Epithelial cell of prostate (primary cell): ENCODE measurements at regions not wholly inside any gene's neighbourhood (a gene's known extent, or its start where the extent isn't known, plus 50 kb on each side); places are given as distances from the start of the nearest gene placed in this dataset.

Experiments used
- DNase-seq: peaks from one replicate; pipeline ENCODE4 v3.0.0-alpha.2; 2011; ENCODE audit warnings: low read depth, low spot score
- H3K27ac ChIP-seq: fragments of 450-650 bp; 2 replicates; pipeline ENCODE4 v1.5.1; 2017; ENCODE audit warnings: mild to moderate bottlenecking

DNA sequence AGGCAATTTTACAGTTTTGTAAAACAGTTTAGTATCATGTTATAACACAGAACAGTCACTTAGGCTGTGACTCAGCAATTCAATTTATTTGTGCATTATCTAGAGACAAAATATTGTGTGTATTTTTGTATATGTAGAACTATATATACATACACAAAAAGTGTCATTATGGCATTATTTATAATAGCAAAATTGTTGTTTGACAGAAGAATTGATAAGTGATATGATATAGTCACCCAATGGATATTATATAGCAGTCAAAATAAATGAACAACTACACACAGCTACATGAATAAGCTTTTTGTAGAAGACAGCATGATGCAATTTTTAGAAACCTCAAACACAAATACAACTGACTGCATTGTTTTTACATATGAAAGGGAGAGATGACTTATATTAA, 334.0 kb downstream of the TRIB2 start:
- peak overlapping the region; percentile 43 for H3K27ac ChIP-seq
- no peak for DNase-seq

- H3K27ac ChIP-seq, result no peak overlapping the region
- no peak for DNase-seq
These were observed 335.8 kb downstream of the TRIB2 start for GRCh38 chr2:13052547-13052946.

DNA sequence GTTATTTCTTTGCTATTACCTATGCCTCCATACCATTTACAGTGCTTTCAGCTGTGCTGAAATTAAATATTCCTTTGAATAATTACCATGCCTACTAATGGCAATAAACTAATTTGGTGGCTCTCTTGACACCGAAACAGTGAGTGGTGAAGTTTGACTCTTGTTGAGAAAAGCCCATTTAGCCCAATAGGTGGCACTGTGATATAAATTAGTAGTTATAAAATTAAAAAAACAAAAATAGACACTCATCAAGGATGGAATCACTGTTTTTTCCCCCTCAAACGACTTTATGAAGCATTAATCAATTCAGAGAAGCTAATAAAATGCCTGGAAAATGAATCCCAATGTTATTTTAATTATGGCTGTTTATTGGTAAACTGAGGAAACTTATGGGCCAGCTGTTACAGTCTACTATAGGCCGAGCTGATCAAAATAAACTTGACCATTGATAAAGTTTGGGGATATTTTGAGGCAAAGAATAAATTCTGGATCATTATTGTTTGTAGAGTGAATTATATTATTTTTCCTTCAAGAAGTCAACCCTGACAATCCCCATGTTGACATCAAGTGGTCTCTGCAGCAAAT, 339.6 kb downstream of the TRIB2 start:
- H3K27ac ChIP-seq, result no peak overlapping the region
- no peak for DNase-seq

DNA sequence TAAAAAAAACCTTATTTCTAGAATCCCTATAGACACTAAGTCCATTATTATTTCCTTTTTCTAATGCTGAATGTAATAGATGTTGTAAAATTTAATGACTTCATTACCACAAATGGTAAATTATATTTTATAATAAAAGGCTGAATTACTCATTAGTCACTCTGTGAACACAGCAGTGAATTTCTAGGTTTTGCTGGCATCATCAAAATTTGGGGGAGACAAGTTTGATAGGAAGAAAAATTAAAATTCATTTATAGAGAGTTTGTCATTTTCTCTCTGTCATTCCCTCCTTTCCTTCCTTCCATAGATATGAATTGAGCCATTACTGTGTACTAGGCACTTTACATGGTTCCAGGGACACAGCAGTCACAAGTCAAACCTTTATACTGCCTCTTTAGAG, 340.9 kb downstream of the TRIB2 start:
- H3K27ac ChIP-seq, result no peak overlapping the region
- DNase-seq, result no peak

DNA sequence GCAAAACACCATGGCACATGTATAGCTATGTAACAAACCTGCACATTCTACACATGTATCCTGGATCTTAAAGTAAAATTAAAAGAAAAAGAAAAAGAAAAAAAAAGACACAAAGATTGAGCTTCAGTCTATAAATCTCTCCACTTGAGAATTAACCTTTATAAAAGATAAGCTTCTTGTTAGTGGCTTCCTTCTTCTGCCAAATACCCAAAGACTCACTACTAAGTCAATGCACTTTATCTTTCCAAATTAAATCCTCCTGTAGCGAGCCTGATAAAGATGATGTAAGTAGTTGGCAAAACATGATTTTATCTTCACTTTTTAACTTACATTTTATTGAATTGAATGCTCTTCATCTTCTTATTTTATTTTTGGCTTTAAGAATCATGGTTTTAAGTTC, 349.9 kb downstream of the TRIB2 start:
- no peak for DNase-seq
- H3K27ac ChIP-seq, result no peak overlapping the region

- DNase-seq, result peak; percentile 18
- H3K27ac ChIP-seq, result no peak overlapping the region
These were observed 350.8 kb downstream of the TRIB2 start for GRCh38 chr2:13067508-13067907.

GRCh38 chr2:13089971-13090370, 373.2 kb downstream of the TRIB2 start:
- no peak overlapping the region for H3K27ac ChIP-seq
- no peak for DNase-seq

GRCh38 chr2:13091455-13091854, 374.7 kb downstream of the TRIB2 start:
- no peak overlapping the region for H3K27ac ChIP-seq
- no peak for DNase-seq

DNA sequence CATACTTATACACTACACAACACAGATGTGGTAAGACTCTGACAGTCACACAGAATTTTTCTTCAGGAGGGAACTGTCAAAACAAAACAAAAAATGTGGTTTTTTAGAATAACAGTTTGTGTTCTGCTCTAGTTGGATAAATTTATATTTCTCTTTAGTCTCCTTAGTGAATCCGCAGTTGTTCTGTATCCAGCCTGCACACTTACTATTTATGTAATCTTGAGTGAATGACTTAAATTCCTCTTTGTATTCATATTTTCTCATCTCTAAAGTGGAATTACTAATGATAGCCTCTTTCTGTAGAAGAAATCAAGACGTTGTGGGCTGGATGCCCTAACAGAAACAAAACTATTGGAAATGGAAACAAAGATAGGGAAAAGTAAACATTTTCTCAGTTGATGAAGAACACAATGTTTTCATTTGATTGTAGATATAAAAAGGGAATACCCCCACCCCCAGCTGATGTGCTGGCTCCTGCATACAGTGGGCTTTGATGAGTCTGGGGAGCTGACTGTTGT, 375.2 kb downstream of the TRIB2 start:
- H3K27ac ChIP-seq, result no peak overlapping the region
- no peak for DNase-seq

- DNase-seq, result no peak
- H3K27ac ChIP-seq, result no peak overlapping the region
These were observed 376.8 kb downstream of the TRIB2 start for GRCh38 chr2:13093416-13093991.

GRCh38 chr2:13102397-13103063, 385.8 kb downstream of the TRIB2 start:
- no peak overlapping the region for H3K27ac ChIP-seq
- DNase-seq, result no peak

DNA sequence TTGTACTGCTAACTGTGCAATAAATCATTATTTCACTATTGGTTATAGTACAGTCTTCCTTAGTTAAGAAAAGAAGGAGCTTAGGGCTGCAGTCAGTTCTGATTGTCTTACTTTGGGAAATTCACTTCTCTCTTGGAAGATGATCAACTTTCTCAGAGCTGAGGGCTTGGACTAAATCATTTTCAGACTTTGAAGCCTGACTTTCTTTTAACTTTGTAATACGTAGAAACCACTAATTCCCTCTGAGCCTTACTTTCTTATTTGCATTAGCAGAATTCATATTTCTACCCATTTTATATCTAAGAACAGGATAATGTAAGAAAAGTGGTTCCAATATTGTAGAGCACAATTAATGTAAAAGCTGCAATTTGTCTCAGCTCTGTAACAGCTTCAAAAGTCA, 386.4 kb downstream of the TRIB2 start:
- H3K27ac ChIP-seq, result no peak overlapping the region
- no peak for DNase-seq

DNA sequence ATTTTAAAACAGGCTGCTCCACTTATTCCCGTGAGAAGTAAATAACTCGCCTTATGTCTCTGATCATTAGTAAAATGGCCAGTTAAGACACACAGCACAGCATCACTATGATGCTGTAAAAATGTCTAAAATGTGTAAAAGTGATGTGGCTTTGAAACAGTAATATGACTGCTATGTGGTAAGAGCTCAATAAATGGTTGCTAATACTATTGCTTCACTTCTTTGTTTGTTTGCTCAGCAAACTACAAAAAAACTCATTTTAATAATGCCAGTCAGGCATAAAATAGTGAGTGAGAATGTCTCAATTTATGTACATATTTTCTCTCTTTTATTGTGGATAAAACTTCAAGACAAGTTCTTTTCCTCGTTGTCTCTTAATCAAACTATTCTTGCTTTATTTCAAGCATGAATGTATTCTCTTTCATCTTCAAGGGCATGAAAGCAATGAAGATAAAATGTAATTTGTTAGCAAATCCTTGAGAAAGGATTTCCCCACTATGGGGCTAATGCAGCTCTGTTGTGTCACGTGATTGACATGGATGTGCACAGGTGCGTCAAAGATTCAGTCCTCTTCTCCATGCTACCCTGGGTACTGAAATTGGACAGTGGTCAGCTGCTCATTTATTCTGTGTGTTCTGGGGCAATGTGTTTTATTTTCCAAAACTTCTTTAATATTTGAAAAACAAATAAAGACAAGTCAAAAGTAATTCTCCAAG, 387.2 kb downstream of the TRIB2 start:
- H3K27ac ChIP-seq, result no peak overlapping the region
- DNase-seq, result no peak

DNA sequence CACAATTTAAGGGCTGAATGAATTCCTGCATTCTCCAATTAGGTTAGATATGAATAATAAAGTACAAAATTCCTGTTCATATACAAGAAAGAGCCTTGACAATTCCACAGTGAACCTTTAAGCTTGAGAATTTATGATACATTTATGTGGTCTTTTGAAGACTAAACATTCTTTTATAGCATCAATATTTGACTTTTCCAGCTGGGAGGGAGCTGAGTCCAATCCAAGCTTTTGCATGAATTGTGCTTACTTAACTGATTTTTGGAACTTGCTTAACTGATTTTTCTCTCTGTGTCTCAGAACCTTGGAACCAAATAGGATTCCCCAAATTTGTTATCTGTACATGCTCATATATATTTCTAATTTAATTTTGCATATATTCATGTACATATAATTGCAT, 388.0 kb downstream of the TRIB2 start:
- DNase-seq, result no peak
- no peak overlapping the region for H3K27ac ChIP-seq

GRCh38 chr2:13106302-13106701, 389.6 kb downstream of the TRIB2 start:
- no peak for DNase-seq
- no peak overlapping the region for H3K27ac ChIP-seq

DNA sequence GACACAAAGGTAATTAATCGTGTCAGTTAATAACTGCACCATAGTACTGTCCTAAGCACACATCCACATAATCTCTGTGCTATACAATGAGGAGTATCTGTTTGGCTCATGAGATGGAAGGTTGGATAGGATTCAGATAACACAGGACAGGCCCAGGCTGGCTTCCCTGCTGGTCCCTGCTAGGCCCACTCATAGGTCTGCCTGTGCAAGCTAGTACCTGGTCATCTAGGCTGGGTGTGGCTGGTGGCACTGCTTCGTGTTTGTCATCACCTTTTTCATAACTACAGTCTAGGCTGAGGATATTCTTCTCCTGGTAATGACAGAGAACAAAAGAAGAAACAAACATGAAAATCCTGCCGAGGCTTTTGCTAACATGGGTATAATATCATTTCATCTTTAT, 392.8 kb downstream of the TRIB2 start:
- DNase-seq, result peak; percentile 18
- no peak overlapping the region for H3K27ac ChIP-seq

DNA sequence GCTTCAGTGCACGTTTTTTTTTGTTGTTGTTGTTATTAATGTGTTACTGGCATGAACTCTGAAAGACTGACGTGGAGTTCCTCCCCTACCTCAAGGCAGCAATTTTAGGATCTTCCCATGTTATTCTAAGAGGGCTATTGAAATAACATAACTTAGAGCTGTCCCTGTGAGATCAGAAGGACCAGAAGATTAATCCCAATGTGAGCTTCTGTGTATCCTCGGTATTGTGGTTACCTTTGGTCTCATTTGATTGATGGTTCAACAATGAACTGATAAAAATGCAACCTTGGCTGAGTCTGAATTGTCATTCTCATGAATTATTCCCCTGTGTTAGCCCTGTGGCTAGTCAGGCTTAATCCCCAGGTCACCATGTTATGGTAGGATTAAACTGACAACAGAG, 394.1 kb downstream of the TRIB2 start:
- no peak overlapping the region for H3K27ac ChIP-seq
- no peak for DNase-seq

DNA sequence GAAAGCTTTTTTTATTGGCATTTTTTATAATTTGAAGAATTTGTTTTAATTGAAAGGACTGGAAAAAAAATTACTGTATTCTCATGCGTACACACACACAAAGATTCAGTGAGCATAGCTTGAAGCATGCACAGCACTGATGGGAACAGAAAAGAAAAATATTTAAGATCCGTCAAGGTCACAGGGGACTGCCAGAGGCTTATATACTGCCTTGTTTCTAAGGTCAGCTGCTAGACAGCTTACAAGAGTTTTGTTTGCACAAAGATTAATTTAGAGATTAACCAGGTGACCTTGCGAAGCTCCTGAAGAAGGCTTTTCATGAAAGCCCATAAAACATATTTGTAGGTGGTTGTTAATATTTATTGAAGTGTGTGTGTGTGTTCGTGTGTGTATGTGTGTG, 396.3 kb downstream of the TRIB2 start:
- no peak for DNase-seq

DNA sequence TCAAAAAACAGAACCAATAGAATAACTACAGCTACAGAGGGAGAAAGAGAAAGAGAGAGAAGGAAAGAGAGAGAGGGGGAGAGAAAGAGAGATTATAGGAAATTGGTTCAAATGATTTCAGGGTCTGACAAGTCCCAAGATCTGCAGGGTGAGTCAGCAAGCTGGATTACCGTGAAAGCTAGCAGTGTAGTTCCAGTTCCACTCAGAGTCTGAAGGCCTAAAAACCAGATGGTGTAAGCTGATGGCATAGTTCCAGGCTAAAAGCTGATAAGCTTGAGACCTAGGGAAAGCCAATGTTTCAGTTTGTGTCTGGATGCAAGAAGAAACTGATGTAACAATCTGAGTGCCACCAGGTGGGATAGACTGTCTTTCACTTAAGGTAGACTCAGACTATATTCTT, 397.7 kb downstream of the TRIB2 start:
- H3K27ac ChIP-seq, result no peak overlapping the region
- DNase-seq, result peak; percentile 24

More for the DNA sequence above, 396.3 kb downstream of the TRIB2 start:
- no peak overlapping the region for H3K27ac ChIP-seq

DNA sequence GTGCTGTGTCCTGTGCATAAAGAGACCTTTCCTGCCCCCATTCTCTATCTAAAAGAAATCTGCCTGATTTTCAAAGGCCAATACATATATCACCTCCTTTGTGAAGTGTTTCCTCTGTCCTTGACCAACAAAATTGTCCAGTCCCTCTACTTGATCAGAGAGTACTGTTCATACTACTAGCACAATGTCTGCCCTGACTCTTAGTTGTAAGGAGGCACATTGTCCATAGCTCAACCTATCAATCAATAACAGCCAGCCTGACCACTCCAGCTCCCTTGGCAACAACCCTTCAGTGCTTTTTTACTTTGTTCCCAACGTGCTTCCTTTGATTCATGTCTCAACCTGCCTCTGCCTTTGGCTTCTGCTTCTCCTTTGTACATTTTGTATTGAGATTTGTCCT, 398.9 kb downstream of the TRIB2 start:
- DNase-seq, result no peak
- H3K27ac ChIP-seq, result no peak overlapping the region

DNA sequence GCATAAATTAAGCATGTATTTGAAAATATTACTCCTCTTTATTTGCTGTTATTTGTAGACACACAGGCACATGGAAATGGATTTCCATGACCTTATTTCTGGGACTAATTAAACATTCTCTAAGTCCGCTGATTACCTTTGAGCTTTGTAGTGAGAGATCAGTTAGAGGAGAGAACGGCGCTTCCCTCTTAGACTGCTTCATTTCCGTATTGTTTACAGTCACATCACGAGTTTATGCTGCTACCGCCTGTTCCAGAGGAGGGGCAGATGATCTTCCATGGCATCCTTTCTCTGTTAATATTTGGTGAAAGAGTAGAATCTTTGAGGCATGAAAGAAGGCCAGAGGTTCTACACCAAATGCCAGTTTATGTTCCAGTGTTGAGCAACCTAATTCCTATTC, 404.4 kb downstream of the TRIB2 start:
- H3K27ac ChIP-seq, result no peak overlapping the region

More for the DNA sequence above, 404.4 kb downstream of the TRIB2 start:
- no peak for DNase-seq
